SIG-M5 treated with dmso at 0.1 percent for 504 hours (cell line): ENCODE measurements at regions not wholly inside any gene's neighbourhood (a gene's known extent, or its start where the extent isn't known, plus 50 kb on each side); places are given as distances from the start of the nearest gene placed in this dataset.

Experiments
- DNase-seq: peaks from one replicate; lab custom pipeline; 2025; ENCODE audit not compliant: unreplicated experiment; lab: John Stamatoyannopoulos, UW

DNA sequence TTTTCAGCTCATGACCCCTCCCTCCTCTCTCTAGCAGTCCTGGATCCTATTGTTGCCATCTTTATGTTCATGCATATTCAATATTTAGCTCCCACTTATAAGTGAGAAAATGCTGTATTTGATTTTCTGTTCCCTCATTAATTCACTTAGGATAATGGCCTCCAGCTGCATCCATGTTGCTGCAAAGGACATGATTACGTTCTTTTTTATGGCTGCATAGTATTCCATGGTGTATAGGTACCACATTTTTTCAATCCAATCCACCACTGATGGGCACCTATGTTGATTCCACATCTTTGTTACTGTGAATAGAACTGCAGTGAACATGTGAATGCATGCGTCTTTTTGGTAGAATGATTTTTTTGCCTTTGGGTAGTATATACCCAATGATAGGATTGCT is 188.4 kb downstream of the FOXL1 start:
- no peak for DNase-seq

DNA sequence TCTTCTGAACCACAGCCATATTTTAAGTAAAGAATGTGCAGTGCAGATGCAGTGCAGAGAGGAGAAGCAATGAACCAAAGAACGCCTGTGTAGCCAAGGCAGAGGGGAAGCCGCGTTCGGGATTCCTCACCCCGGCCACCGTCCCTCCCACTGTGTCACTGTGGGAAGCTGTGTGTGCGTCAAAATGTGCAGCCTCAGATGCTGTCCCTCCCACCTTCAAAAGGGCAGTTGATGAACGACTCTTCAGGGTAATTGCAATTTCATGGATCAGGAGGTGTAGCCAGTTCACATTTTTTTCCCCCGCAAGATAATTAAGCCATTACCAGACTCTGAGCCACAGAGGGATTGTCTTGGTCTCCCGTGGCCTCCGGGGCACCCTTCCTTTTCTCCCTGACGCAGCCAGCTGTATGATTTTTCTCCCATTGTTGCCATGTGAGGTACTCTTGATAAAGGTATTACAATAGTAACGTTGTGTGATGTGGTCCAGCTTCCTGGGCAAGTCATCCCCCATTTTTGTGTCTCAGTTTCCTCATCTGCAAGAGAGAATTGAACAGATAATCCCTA is 190.0 kb downstream of the FOXL1 start:
- no peak for DNase-seq

DNA sequence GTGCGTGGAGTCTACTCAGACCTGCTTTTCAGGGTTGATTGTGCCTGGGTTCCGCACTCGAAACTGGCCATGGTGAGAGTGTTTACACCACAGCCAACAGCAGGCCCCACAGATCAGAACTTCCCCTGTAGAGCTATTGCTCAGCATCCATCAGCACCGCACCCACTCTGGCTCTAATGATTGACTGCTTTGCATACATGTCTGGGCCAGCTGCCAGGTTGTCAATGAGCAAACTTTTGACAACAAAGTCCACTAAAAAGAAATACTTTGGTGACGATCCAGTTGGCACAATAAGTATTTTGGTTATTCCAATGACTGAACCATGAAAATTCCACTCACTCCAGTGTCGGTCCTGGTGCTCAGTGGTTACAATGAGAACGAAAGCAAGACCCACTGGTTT is 190.7 kb downstream of the FOXL1 start:
- DNase-seq = no peak

DNA sequence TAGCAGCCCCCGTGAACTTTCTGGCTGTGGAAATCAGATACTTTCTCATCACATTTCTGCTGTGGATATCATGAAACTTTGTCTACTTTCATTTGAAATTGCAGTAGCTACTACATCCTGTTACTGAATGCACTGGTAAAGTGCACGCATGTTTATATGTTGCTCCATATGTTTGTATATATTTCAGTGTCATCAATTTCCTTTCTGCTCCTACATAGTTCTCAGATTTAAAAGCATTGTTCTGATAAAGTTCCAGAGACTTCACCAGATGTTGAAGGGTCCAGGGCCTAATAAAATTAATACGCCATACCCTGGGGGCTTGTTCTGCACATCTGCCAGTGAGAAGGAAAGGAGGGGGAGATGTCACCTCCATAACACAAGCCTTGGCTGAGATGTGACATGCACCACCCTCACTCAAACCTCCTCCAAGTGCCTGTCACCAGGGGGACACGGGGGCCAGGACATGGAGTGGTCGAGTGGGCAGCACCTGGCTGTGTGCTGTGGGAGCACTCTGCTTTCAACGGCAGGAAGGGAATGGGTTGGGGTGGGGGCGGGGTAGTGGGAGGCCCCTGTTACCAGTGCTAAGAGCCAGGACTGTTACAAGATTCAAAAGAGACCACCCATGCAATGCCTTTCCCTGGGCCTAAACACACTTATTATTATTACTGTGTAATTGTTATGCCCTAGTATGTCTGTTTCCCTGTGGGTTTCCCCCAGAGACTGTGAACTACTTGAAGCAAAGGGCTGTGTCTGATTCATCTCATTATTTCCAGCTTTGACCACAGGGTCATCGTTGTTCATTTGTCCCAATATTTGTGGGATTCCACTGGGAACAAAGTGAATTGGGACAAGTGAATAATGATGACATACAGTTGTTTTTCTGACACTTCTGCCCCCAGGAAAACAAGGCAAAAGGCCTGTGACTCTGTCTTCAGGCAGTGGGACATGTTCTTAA is 193.4 kb downstream of the FOXL1 start:
- no peak for DNase-seq

DNA sequence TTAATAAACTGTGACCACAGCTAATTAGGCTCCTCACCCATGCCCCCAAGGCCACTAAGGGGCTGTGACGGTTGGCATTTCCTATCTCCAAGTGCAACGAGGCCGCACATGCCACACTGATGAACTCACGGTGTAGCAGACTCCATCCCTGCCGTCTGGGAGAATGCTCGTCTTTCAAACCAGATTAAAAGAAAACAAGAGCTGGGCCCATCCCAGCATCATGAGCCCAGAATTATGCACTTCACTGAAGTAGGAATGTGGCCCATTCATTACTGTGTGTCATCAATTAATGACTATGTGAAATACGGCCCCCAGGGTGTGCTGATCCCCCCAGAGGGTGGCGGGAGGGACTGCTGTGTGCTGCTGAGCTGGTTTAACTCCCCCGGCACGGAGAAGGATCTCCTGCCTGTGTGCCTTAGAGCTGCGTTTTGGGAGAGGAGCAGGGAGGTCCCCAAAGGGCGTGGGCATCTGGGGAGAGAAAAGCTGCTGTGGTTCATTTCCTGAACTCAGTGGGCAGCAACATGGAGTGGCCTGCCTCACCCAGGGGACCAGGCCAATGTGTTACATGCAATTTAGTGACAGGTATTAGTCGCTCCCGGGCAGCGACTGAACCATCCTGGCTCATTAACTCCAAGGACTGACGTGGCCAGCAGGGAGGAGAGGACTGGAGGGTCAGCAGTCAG is 194.5 kb downstream of the FOXL1 start:
- no peak for DNase-seq

DNA sequence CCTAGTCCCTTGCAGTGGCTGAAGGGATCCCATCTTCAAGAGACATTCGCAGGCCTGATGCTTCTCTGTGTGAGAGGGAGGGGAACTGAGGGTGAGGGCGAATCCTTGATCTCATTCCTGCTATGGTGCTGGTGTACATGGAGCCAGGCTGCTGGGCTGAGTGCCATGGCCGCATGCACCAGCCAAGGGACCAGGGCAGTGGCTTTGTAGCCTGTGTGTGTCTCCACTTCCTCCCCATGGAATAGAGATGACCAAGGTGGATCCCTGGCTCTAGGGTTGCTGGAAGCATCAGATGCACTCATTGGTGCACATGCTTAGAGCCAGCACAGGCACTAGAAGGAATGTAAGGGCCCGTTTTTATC is 195.0 kb downstream of the FOXL1 start:
- DNase-seq = no peak

DNA sequence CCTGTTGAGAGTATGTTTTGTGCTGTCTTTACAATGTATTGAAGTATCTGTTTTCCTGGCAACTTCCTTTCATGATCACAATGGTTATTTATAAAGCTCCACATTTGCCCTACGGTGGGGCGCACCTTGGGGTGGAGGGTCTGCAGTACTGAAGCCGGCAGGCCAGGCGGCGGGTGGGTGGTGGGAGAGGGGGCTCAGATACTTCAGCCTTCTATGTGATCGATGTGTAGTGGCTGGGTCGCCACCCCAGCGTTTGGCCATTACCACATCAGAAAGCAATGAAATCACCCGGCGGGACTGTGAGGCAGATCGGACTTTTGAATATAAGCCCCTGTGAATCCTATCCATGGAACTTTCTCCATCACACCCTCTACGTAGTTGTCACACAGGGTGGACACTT is 196.6 kb downstream of the FOXL1 start:
- DNase-seq = no peak

DNA sequence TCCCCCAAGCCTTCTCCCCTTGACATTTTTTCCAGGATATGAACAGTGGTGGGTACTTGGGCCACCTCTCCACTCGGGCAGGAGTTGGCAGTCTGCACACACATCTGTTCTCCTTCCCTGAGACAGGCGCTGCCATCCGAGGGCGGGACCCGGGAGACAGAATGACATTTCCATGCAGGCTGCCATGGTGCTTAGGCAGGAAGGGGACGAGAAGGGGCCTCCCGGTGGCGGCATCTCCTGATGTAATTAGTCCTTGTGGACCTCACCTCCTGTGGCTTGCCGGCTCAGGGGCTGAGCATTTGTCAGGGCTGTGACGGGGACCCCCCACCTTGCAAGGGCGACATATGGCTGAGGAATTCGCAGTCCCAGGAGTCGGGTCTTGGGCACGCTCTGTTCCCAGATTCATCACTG is 197.2 kb downstream of the FOXL1 start:
- no peak for DNase-seq

DNA sequence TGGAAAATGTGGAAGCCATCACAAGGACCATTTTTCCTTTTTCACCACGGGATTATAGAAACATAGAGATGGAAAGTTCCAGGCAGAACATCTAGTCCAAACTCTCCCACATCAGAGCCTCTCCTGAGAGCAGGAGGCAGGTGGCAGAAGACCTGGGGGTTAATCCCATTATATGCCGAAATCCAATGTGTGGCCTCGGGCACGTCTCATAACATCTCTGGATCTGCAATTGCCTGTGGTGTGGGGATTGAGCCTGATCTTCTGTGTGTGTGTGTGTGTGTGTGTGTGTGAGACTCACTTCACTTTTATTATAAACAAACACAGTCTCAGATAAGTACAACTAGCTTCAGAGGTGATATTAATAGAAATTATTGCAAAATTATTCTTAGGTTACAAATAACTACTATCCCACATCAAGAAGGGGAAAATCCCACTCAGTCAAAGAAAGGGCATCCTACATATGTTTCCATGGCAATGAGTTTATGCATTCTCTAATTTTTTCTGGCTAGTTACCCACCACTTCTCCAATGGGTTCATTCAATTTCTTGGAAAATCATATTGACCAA is 199.1 kb downstream of the FOXL1 start:
- DNase-seq = no peak

DNA sequence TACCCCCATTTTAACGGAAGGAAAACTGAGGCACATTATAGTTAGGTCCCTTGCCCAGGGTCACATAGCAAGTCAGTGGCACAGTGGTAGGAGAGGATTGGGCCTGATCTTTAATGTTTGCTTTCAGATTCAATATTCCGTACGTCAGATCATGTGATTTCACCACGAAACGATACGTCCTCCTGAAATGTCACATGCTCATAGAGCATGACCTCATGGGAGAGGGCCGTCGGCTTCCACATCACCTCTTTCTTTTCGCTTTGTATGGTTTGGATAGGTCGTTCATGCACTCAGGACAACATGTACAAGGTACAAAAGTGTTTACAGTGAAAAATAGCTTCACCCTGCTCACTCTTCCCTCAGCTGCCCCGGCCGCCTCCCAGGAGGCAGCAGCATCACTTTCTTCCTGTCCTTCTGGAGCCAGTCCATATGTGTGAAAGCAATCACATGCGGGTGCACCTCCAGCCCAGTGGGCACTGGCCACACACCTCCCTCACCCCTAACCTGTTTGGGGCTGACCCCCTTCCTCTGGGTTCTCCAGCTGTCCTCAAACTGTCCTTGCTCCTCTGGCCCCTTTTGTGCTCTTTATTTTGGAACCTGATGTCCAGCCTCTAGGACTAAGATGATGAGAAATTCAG is 199.9 kb downstream of the FOXL1 start:
- no peak for DNase-seq

DNA sequence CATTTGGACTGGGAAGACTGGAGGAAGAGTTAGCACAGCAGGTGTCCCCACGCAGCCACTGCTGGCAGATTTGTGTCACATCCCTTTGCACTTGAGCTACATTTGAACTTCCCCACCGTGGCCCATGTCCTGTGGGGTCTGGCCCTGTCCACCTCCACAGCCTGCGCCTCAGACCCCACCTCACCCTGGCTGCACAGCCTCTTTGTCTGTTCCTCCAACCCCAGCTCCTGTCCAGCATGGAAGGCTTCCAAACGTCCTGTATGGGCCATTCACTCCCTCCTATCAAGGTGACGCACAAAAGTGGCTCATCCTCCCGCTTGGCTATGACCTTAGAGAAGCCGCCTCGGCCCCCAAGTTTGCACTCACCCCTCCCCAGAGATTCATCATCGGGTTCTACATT is 200.6 kb downstream of the FOXL1 start:
- DNase-seq = no peak

DNA sequence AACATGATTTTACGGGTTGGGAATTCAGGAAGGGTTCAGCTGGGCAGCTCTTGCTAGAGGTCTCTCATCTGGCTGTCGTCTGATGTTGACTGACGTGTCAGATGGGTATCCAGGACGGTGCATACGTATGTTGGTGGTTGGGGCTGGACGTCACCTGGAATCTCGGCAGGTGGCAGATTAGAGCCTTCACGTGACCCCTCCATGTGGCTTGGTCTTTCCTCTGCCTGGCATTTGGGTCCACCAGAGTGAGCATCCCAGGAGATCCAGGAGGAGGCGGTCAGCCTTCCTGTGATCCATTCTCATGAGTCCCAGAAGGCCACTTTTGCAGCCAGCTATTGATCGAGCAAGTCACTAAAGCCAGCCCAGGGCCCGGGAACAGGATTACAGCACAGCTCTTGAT is 202.7 kb downstream of the FOXL1 start:
- DNase-seq = no peak

DNA sequence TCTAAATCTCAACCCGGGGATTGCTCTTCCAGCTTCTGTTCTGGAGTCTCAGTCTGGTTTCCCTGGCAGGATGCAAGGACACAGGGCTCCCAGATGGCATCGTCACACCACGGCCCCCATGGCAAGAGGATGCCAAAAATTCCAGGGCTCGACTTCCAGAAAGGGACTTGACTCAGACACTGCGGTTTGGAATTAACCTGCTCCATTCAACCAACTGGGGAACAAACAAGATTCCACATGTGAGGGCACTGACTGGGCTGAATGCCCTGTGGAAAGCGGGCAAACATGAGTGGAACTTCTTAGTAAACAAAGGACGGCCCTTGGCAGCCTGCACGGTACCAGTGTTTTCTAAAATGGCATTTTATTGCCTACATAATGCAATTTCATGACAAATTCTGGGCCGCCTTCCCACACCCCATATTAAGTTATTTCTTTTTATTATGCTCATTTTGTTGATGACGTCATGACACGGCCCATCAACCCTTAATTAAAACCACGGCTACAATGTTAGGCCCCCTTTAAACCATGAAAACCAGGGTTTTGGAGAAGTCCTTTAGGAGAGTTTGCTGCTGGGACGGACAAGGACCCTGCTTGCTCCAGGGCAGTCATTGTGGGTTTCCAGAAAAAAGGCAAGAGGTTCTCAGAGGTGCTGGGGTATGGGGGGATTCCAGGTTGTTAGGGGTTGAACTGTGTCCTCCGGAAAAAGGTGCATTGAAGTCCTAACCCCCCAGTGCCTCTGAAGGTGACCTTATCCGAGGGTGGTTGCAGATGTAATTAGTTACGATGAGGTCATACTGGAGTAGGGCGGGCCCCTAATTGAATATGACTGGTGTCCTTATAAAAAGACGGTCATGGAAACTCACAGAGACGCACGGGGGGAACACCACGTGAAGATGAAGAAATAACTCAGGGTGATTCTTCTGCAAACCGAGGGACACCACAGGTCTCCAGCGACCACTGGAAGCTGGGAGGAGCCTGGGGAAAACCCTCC is 205.6 kb downstream of the FOXL1 start:
- DNase-seq = no peak

DNA sequence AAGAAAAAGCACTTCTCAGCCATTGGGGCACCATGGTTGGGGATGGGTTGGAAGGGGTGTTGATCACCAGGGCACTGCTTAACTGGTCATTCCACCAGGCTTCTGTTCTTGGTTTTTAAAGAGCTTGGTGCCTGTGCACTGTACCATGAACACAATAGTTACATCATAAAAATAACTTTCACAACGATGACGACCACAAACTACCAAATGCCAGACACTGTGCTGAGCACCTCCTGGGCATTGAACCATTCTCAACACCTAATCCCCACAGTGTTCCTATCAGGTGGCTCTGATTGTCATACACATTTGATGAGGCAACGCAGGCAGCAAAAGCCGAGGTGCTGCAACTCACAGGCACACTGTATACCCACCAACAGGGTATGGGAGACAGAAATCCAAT is 208.0 kb downstream of the FOXL1 start:
- DNase-seq = no peak

DNA sequence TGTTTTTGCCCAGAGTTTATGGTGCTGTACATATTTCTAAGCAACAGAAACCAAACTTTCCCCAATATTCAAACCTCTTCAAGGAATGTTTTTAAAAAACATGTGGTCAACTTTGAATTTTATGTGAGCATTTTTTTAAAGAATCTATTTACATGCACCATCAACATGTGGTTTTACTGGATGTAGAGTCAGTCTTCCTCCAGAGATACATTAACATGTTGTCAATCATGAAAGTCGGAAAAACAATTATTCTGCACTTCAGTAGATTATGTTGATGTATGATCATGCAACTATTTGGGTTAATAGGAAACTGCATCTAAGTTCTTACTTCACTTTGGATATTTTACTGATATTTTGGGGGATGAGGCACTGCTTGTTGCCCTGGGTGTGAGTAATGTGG is 208.6 kb downstream of the FOXL1 start:
- DNase-seq = no peak

DNA sequence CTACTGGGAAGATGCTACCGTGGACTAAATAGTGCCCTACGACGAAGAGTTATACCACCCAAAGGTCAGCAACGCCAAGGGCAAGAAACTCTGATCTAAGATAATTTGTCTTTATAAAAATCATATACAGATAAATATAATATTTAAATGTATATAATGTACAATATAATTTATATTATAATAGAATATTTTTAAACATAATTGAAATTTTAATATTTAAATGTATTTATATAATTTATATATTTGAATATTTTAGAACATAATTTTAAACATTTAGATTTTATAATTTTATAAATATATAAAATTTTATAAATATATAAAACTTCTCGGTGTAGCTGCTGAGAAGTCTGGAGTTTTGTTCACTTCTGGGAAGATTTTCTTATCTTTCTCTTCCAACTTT is 209.2 kb downstream of the FOXL1 start:
- DNase-seq = no peak

DNA sequence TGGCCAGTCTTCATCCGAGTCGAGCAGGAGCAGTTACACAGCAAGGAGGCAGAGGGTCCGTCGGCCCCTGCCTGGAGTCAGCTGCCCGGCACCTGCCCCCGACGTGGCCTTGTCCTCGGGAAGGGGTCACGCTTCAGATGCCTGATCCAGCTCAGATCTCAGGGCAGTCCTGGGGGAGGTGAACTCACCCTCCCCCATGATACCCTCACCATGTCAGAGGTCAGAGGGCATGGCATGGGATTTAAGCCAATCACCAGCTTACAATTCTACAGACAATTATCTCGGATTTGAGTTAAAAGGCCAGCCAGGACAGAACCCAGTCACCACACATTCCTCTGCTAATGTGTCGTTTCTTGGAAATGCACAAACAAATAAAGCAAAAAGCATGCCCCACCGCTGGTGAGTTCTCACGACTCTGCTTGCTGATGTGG is 211.3 kb downstream of the FOXL1 start:
- DNase-seq = no peak

DNA sequence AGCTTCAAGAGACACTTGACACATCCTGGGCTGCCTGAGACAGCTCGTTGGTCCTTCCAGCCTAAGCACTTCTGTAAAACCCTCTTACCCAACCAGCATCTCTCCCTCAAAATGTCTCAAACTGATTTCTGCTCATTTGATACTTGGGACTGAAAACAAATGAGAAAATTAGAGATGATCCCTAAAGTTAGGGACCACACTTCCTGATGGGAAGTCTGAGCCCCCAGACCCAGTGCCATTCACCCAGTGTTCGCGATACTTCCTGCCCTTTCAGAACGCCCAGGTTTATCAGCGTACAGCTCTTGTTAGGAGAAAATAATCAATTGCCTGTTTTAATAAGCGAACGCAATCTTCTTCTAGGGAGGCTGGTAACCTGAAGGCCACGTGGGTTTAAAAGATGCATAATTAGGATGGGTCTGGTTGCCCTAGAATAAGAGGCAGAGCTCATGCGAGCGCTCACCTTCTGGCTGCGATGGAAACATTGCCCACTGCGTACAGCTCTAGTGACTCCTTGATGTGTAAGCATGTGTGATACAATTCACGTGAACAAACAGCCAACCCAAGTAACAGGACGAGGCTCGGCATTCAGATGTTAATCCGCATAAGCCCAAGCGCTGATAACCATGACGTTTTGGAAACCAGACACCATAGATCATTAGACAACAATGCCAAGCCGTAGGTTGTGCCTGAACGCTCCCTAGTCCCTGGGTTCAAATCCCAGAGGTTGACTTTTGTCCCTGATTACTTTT is 213.1 kb downstream of the FOXL1 start:
- no peak for DNase-seq

DNA sequence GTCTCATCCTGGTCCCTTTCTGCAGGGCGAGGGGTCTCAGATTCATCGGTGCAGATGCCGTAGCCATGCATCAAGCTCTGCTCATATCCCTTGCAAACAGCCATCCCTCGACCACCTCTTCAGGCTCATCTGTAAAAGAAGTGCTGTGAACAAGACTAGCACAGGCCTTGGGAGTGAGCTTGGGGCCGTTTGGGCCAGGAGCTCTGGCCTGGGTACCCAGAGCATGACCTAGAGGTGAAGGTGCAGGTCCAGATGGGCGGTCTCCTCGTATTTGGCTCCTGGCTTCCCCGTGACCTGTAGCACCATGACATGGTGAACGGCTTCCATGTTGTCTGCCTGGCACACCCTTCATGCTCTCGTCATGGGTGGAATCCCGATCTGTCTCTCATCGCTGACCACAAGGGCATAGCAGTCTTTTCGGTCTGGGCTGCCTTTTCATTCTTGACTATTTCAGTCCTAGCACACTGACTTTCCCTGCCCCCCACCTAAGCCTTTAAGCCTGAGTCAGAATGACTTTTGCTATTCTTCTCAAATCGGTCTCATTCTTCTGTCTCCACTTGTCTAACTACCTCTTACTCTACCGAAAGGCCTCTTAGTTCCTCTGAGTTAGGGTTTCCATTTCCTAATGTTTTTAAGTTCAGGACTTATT is 216.0 kb downstream of the FOXL1 start:
- DNase-seq = no peak
